GM18873 (cell line): ENCODE measurements at regions not wholly inside any gene's neighbourhood (a gene's known extent, or its start where the extent isn't known, plus 50 kb on each side); places are given as distances from the start of the nearest gene placed in this dataset.
"Not testable (repeated sequence)": the region's sequence is repeated elsewhere in the genome, so short reads cannot be mapped to it uniquely, and the experiment has no call there.

Experiments used
- ATAC-seq: cut with Tn5 transposase; IDR thresholded peaks from one replicate; pipeline ENCODE4 v1.9.1; 2021; ENCODE audit warnings: mild to moderate bottlenecking, moderate library complexity, moderate number of reproducible peaks; ENCODE audit not compliant: unreplicated experiment, low FRiP score

GRCh38 chr1:191698246-191698645 lies 460.0 kb upstream of the RGS18 start:
- no peak for ATAC-seq

GRCh38 chr1:191699343-191699742 lies 458.9 kb upstream of the RGS18 start:
- no peak for ATAC-seq

GRCh38 chr1:191700922-191701321 lies 457.3 kb upstream of the RGS18 start:
- ATAC-seq: no peak

- ATAC-seq: no peak
Measured at GRCh38 chr1:191702124-191702523, 456.1 kb upstream of the RGS18 start.

- no peak for ATAC-seq
Measured at GRCh38 chr1:191707288-191707687, 451.0 kb upstream of the RGS18 start.

GRCh38 chr1:191709215-191709614 lies 449.0 kb upstream of the RGS18 start:
- ATAC-seq: no peak

- no peak for ATAC-seq
Measured at GRCh38 chr1:191711961-191712360, 446.3 kb upstream of the RGS18 start.

- no peak for ATAC-seq
Measured at GRCh38 chr1:191714845-191715244, 443.4 kb upstream of the RGS18 start.

GRCh38 chr1:191729742-191730141 lies 428.5 kb upstream of the RGS18 start:
- no peak for ATAC-seq

- ATAC-seq: not testable (repeated sequence)
Measured at GRCh38 chr1:191731608-191732302, 426.5 kb upstream of the RGS18 start.

- no peak for ATAC-seq
Measured at GRCh38 chr1:191734321-191734720, 423.9 kb upstream of the RGS18 start.

GRCh38 chr1:191739544-191739943 lies 418.7 kb upstream of the RGS18 start:
- ATAC-seq: no peak

- no peak for ATAC-seq
Measured at GRCh38 chr1:191752342-191752741, 405.9 kb upstream of the RGS18 start.

GRCh38 chr1:191760016-191760415 lies 398.2 kb upstream of the RGS18 start:
- no peak for ATAC-seq

GRCh38 chr1:191788551-191788950 lies 369.7 kb upstream of the RGS18 start:
- ATAC-seq: no peak

GRCh38 chr1:191798178-191798577 lies 360.1 kb upstream of the RGS18 start:
- ATAC-seq: no peak

- ATAC-seq: no peak
Measured at GRCh38 chr1:191804311-191804710, 354.0 kb upstream of the RGS18 start.

- not testable (repeated sequence) for ATAC-seq
Measured at GRCh38 chr1:191813593-191813992, 344.7 kb upstream of the RGS18 start.

GRCh38 chr1:191818198-191818597 lies 340.1 kb upstream of the RGS18 start:
- ATAC-seq: no peak

- ATAC-seq: no peak
Measured at GRCh38 chr1:191831572-191831971, 326.7 kb upstream of the RGS18 start.

GRCh38 chr1:191839891-191840290 lies 318.4 kb upstream of the RGS18 start:
- no peak for ATAC-seq

GRCh38 chr1:191851799-191852595 lies 306.3 kb upstream of the RGS18 start:
- no peak for ATAC-seq
